ENCODE measurements at regions not wholly inside any gene's neighbourhood (a gene's known extent, or its start where the extent isn't known, plus 50 kb on each side); places are given as distances from the start of the nearest gene placed in this dataset.
A peak's percentile ranks its signal among the peaks of the same experiment; 100 is the strongest.

- no peak for DNase-seq
These were observed 420.7 kb upstream of the USP24 start for GRCh38 chr1:55635856-55636255.

GRCh38 chr1:55634516-55634915, 419.4 kb upstream of the USP24 start:
- DNase-seq = no peak

- no peak for DNase-seq
These were observed 417.7 kb upstream of the USP24 start for GRCh38 chr1:55632906-55633305.

GRCh38 chr1:55632058-55632457, 416.9 kb upstream of the USP24 start:
- peak; percentile 22 to 25 for DNase-seq

GRCh38 chr1:55631509-55631908, 416.3 kb upstream of the USP24 start:
- no peak for DNase-seq

GRCh38 chr1:55626326-55626725, 411.2 kb upstream of the USP24 start:
- no peak for DNase-seq

- no peak for DNase-seq
These were observed 409.6 kb upstream of the USP24 start for GRCh38 chr1:55624766-55625165.

- DNase-seq = no peak
These were observed 408.1 kb upstream of the USP24 start for GRCh38 chr1:55623311-55623710.

- DNase-seq = no peak
These were observed 406.9 kb upstream of the USP24 start for GRCh38 chr1:55622074-55622473.

- DNase-seq = no peak
These were observed 403.0 kb upstream of the USP24 start for GRCh38 chr1:55618199-55618598.

GRCh38 chr1:55617288-55617982, 402.3 kb upstream of the USP24 start:
- DNase-seq = no peak

- no peak for DNase-seq
These were observed 397.8 kb upstream of the USP24 start for GRCh38 chr1:55612988-55613387.

- no peak for DNase-seq
These were observed 396.0 kb upstream of the USP24 start for GRCh38 chr1:55611123-55611522.

- DNase-seq = no peak
These were observed 395.0 kb upstream of the USP24 start for GRCh38 chr1:55610203-55610602.

- no peak for DNase-seq
These were observed 394.5 kb upstream of the USP24 start for GRCh38 chr1:55609630-55610029.

- DNase-seq = no peak
These were observed 390.0 kb upstream of the USP24 start for GRCh38 chr1:55605155-55605554.

- DNase-seq = no peak
These were observed 389.6 kb upstream of the USP24 start for GRCh38 chr1:55604749-55605148.

GRCh38 chr1:55604179-55604578, 389.0 kb upstream of the USP24 start:
- no peak for DNase-seq

GRCh38 chr1:55600242-55600641, 385.1 kb upstream of the USP24 start:
- DNase-seq = no peak

- DNase-seq = no peak
These were observed 382.7 kb upstream of the USP24 start for GRCh38 chr1:55597910-55598309.

GRCh38 chr1:55594701-55595100, 379.5 kb upstream of the USP24 start:
- DNase-seq = no peak

GRCh38 chr1:55593298-55593697, 378.1 kb upstream of the USP24 start:
- DNase-seq = no peak

GRCh38 chr1:55592122-55592521, 377.0 kb upstream of the USP24 start:
- DNase-seq = no peak

GRCh38 chr1:55589671-55590297, 374.6 kb upstream of the USP24 start:
- no peak for DNase-seq

GRCh38 chr1:55588309-55588708, 373.1 kb upstream of the USP24 start:
- no peak for DNase-seq

Measured in inflammatory macrophage treated with lipopolysaccharide for 1 hour (primary cell).